Fibroblast of mammary gland (primary cell): ENCODE measurements at regions not wholly inside any gene's neighbourhood (a gene's known extent, or its start where the extent isn't known, plus 50 kb on each side); places are given as distances from the start of the nearest gene placed in this dataset.
"Not testable (repeated sequence)": the region's sequence is repeated elsewhere in the genome, so short reads cannot be mapped to it uniquely, and the experiment has no call there.

Source experiments
- DNase-seq: peaks from one replicate; pipeline ENCODE4 v3.0.0-alpha.2; 2010; ENCODE audit warnings: low read depth
- H3K4me3 ChIP-seq: 2 replicates; pipeline ENCODE4 v1.5.1; 2011; ENCODE audit warnings: low read depth, mild to moderate bottlenecking, low read length, moderate library complexity; ENCODE audit not compliant: control insufficient read depth
- CTCF ChIP-seq: conservative IDR thresholded peaks from 2 replicates; pipeline ENCODE4 v1.5.1; 2011; ENCODE audit warnings: low read depth, low read length, inconsistent platforms; ENCODE audit not compliant: control insufficient read depth, insufficient read depth

- TF ChIP-seq CTCF: no peak
- peak; percentile 43 for DNase-seq
- H3K4me3 ChIP-seq: no peak overlapping the region
Observed at GRCh38 chr5:91306497-91306896, 76.6 kb downstream of the ARRDC3 start.

- no peak overlapping the region for H3K4me3 ChIP-seq
- no peak for TF ChIP-seq CTCF
- no peak for DNase-seq
Observed at GRCh38 chr5:91305640-91306039, 77.5 kb downstream of the ARRDC3 start.

- DNase-seq, H3K4me3 ChIP-seq: not testable (repeated sequence)
Observed at GRCh38 chr5:91304015-91304414, 79.1 kb downstream of the ARRDC3 start.

DNA sequence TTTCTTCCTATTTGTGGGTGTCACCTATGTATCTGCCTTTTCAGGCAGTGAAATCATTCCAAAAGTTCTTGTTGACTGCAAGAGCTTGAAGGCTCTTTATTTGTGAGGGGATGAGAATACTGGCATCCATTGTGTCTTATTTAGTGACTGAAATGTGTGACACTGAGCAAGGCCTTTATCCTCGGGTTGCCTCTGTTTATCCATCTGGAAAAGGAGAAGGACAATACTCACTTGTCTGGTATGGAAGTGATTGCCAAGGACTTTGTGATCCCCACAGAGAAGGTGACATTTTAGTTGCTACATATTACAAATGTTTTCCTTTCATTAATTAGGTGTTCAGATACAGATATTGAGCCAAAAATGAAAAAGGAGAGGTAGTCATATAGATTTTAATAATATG lies 80.2 kb downstream of the ARRDC3 start:
- TF ChIP-seq CTCF: no peak
- no peak overlapping the region for H3K4me3 ChIP-seq
- DNase-seq: no peak

- no peak overlapping the region for H3K4me3 ChIP-seq
- DNase-seq: no peak
- TF ChIP-seq CTCF: peak; percentile 10
Observed at GRCh38 chr5:91302305-91302704, 80.8 kb downstream of the ARRDC3 start.

- peak; percentile 93 for DNase-seq
Observed at GRCh38 chr5:91301106-91301846, 81.8 kb downstream of the ARRDC3 start.

DNA sequence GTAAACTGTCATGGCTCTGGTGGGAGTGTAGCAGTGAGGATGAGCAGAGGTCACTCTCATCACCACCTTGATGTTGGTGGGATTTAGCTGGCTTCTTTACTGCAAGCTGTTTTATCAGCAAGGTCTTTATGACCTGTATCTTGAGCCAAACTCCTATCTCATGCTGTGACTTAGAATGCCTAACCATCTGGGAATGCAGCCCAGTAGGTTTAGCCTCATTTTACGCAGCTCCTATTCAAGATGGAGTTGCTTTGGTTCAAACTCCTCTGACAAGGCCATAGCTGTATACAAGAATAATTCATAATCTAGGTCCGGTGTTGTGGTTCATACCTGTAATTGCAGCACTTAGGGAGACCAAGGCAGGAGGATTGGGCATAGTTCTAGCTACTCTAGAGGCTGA lies 85.1 kb downstream of the ARRDC3 start:
- H3K4me3 ChIP-seq: no peak overlapping the region
- no peak for TF ChIP-seq CTCF
- DNase-seq: no peak

More at GRCh38 chr5:91301106-91301846, 81.8 kb downstream of the ARRDC3 start:
- H3K4me3 ChIP-seq: no peak overlapping the region
- no peak for TF ChIP-seq CTCF
